ENCODE measurements at regions not wholly inside any gene's neighbourhood (a gene's known extent, or its start where the extent isn't known, plus 50 kb on each side); places are given as distances from the start of the nearest gene placed in this dataset.

DNA sequence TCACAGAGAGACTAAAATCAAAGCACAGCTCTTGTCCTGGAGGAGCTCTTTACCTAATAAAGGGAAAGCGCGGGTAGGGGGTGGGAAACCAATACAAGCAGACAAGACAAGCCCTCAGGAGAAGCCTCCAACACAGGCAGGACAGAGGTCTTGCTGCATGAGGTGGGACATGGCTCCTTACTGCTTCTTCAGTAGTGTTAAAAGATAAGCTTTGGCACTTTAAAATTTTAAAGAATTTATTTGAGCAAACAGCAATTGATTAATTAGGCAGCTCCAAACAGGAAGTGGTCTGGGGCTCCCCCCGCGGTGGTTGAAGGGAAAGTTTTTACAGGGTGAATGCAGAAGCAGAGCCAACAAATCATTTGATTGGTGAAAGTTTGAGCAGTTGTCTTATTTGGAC is 50.3 kb upstream of the MACC1 start:
- ATAC-seq, result no peak
- 62 to 72% (median 67%) methylated on average over 4 of the region's 4 CpGs for WGBS, 4 donors

GRCh38 chr7:20268824-20269223 is 51.6 kb upstream of the MACC1 start:
- no peaks in the 10 kb centered on the region for H3K27me3 ChIP-seq
- no peak for ATAC-seq
- H3K4me3 ChIP-seq, result no peak overlapping the region
- TF ChIP-seq CTCF (IDR thresholded peaks at IDR 0.05), result no peak
- TF ChIP-seq POLR2A (IDR thresholded peaks at IDR 0.05), result no peak
- WGBS, 4 donors, result 86 to 96% (median 93%) methylated on average over 1 of the region's 1 CpG
- intact Hi-C loops (cut with DNase I), result no loop called here
- peaks cover 0 to 8% (median 0%) of the 10 kb centered on the region in 12 donors for H3K4me1 ChIP-seq
- H3K36me3 ChIP-seq, result no peaks in the 10 kb centered on the region
- no peak overlapping the region for H3K27ac ChIP-seq
- H3K9me3 ChIP-seq, result no peaks in the 10 kb centered on the region
- DNase-seq, result no peak

More for the DNA sequence above, 50.3 kb upstream of the MACC1 start:
- Histone ChIP-seq H3K27ac (no peak overlapping the region), H3K36me3 (no peaks in the 10 kb centered on the region), H3K4me3 (no peak overlapping the region), H3K9me3 (no peaks in the 10 kb centered on the region), H3K4me1 (peaks cover 0 to 8% (median 0%) of the 10 kb centered on the region in 12 donors), H3K27me3 (no peaks in the 10 kb centered on the region)
- DNase-seq, result no peak
- TF ChIP-seq POLR2A (IDR thresholded peaks at IDR 0.05) (no peak), CTCF (IDR thresholded peaks at IDR 0.05) (no peak)
- intact Hi-C loops (cut with DNase I), result no loop called here

DNA sequence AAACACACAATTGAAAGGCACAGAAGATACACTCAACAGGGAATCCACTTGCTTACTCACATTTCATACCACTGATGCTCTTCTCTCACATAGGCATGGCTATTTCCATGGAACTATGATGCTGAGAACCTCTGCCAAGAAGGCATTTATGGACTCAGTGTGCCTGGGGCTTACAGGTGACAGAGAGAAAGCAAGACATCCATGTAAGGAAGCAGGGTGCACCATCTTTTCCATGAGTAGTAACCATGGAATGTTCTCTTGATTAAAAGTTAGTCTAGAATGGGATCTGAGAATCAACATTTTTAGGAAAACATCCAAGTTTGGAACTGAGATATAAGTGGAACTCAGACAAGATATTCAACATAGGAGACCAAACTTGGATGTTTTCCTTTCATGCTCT is 52.5 kb upstream of the MACC1 start:
- Histone ChIP-seq H3K4me1 (peaks cover 0 to 8% (median 0%) of the 10 kb centered on the region in 12 donors), H3K9me3 (no peaks in the 10 kb centered on the region), H3K36me3 (no peaks in the 10 kb centered on the region), H3K4me3 (no peak overlapping the region), H3K27me3 (no peaks in the 10 kb centered on the region), H3K27ac (peak overlapping the region in 5 of 12 donors; percentile 8 to 56 (median 13))
- DNase-seq (no peak), ATAC-seq (no peak)
- intact Hi-C loops (cut with DNase I), result no loop called here
- no peak for TF ChIP-seq CTCF (IDR thresholded peaks at IDR 0.05)
- TF ChIP-seq POLR2A (IDR thresholded peaks at IDR 0.05), result no peak

DNA sequence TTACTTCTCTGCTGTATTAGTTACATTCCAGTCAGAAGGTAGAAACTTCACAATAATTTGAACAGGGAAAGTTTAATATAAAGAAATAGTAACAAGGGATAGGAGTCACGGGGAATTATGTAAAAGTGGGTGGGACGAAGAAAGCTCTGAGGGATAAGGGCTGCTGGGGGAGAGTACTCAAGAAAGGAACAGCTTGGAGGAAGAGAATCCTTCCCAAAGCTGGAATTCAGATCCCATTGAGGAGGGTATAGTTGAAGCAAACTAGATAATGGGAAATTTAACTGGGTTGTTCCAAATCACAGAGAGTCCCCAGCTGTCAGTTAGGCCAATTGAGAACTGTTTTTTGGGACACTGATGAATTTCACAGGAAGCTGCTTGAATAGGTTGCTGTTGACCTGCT is 53.2 kb upstream of the MACC1 start:
- no peak for TF ChIP-seq POLR2A (IDR thresholded peaks at IDR 0.05)
- no peak for TF ChIP-seq CTCF (IDR thresholded peaks at IDR 0.05)
- H3K4me3 ChIP-seq, result no peak overlapping the region
- peak in 1 of 4 donors; percentile 34 for ATAC-seq
- WGBS, 4 donors, result 71 to 81% (median 75%) methylated on average over 2 of the region's 2 CpGs
- no peaks in the 10 kb centered on the region for H3K9me3 ChIP-seq
- no peaks in the 10 kb centered on the region for H3K27me3 ChIP-seq
- H3K27ac ChIP-seq, result peak overlapping the region in 5 of 12 donors; percentile 8 to 56 (median 13)
- intact Hi-C loops (cut with DNase I), result no loop called here
- H3K4me1 ChIP-seq, result peaks cover 0 to 8% (median 0%) of the 10 kb centered on the region in 12 donors
- no peak for DNase-seq
- no peaks in the 10 kb centered on the region for H3K36me3 ChIP-seq
